H1 (cell line): ENCODE measurements at regions not wholly inside any gene's neighbourhood (a gene's known extent, or its start where the extent isn't known, plus 50 kb on each side); places are given as distances from the start of the nearest gene placed in this dataset.

Experiments used
- CTCF ChIA-PET: fragments of 300-600 bp; sonication (Branson Sonifier 250); formaldehyde crosslinking; loops from one replicate; lab custom pipeline; 2021; ENCODE audit not compliant: partially characterized antibody; lab: Charles Lee
- POLR2A ChIA-PET: fragments of 300-600 bp; sonication (Branson Sonifier 250); formaldehyde crosslinking; loops from one replicate; lab custom pipeline; 2021; ENCODE audit warnings: inconsistent platforms; ENCODE audit not compliant: partially characterized antibody; lab: Charles Lee
- DNase-seq, 2 experiments: peaks; one replicate each; pipeline versions ENCODE4 v3.0.0 to v3.0.0-alpha.2; 2010 to 2022; ENCODE audit warnings: low spot score in 2 of 2, low read depth in 1 of 2, mixed read lengths in 1 of 2
- FAIRE-seq: peaks from 2 replicates; lab custom pipeline; 2011; peaks lifted over from hg19 to GRCh38; lab: Jason Lieb, UNC
- H2AFZ ChIP-seq: 2 replicates; pipeline ENCODE4 v1.8.1; 2012; ENCODE audit warnings: low read length, inconsistent platforms
- H2AK5ac ChIP-seq: 2 replicates; pipeline ENCODE4 v1.6.1; 2013; ENCODE audit warnings: low read depth, low read length
- H2BK120ac ChIP-seq: replicated peaks from 2 replicates; pipeline ENCODE3; 2013; ENCODE audit warnings: low read depth, low read length, inconsistent platforms
- H2BK12ac ChIP-seq: 2 replicates; pipeline ENCODE4 v1.6.1; 2013; ENCODE audit warnings: low read depth, low read length
- H2BK15ac ChIP-seq: 2 replicates; pipeline ENCODE4 v1.6.1; 2013; ENCODE audit warnings: low read length
- H2BK20ac ChIP-seq: 2 replicates; pipeline ENCODE4 v1.6.1; 2013; ENCODE audit warnings: low read length
- H2BK5ac ChIP-seq: 2 replicates; pipeline ENCODE4 v1.6.1; 2013; ENCODE audit warnings: low read depth, low read length
- H3K14ac ChIP-seq: 2 replicates; pipeline ENCODE4 v1.6.1; 2013; ENCODE audit warnings: inconsistent platforms; ENCODE audit not compliant: insufficient read length
- H3K18ac ChIP-seq: 2 replicates; pipeline ENCODE4 v1.6.1; 2013; ENCODE audit warnings: low read length; ENCODE audit errors: extremely low read depth
- H3K23ac ChIP-seq: 2 replicates; pipeline ENCODE4 v1.6.1; 2013; ENCODE audit warnings: inconsistent platforms; ENCODE audit not compliant: insufficient read length
- H3K23me2 ChIP-seq: 2 replicates; pipeline ENCODE4 v1.6.1; 2013; ENCODE audit warnings: low read depth, low read length
- H3K27ac ChIP-seq: 2 replicates; pipeline ENCODE4 v1.6.1; 2011; ENCODE audit warnings: low read depth, low read length, inconsistent platforms
- H3K27me3 ChIP-seq, 4 experiments: replicated peaks in 1 of 4; 1 replicate in 1 of 4; 2 replicates in 3 of 4; pipeline versions ENCODE4 v1.6.1 to v1.8.1; 2011 to 2013; ENCODE audit warnings: low read length in 3 of 4, mild to moderate bottlenecking in 3 of 4, inconsistent platforms in 2 of 4, mixed read lengths in 2 of 4, moderate library complexity in 1 of 4; ENCODE audit not compliant: control insufficient read depth in 3 of 4, insufficient read depth in 3 of 4; ENCODE audit errors: extremely low read depth in 1 of 4
- H3K36me3 ChIP-seq, 4 experiments: 2 replicates each; pipeline versions ENCODE4 v1.6.1 to v1.8.1; 2011 to 2013; ENCODE audit warnings: mild to moderate bottlenecking in 4 of 4, low read length in 3 of 4, moderate library complexity in 2 of 4, control low read depth in 1 of 4, inconsistent platforms in 1 of 4; ENCODE audit not compliant: insufficient read depth in 4 of 4, control insufficient read depth in 2 of 4
- H3K4ac ChIP-seq: replicated peaks from 2 replicates; pipeline ENCODE3; 2013; ENCODE audit warnings: low read length, low read depth, mixed read lengths, inconsistent platforms; ENCODE audit not compliant: insufficient read length
- H3K4me1 ChIP-seq, 4 experiments: replicated peaks in 1 of 4; 1 replicate in 1 of 4; 2 replicates in 3 of 4; pipeline versions ENCODE4 v1.6.1 to v1.8.1; 2011 to 2013; ENCODE audit warnings: low read length in 3 of 4, inconsistent platforms in 2 of 4, mixed read lengths in 1 of 4; ENCODE audit not compliant: insufficient read depth in 4 of 4, control insufficient read depth in 3 of 4
- H3K4me2 ChIP-seq, 2 experiments: 2 replicates each; pipeline versions ENCODE4 v1.6.1 to v1.8.1; 2011 to 2013; ENCODE audit warnings: low read depth in 2 of 2, low read length in 2 of 2, control low read depth in 1 of 2, inconsistent platforms in 1 of 2, mild to moderate bottlenecking in 1 of 2; ENCODE audit not compliant: insufficient read depth in 1 of 2
- H3K4me3 ChIP-seq, 4 experiments: fragments of 200-600, 300-600 bp in 1 of 4; sonication (generic), shearing (Covaris generic), sonication (Bioruptor Twin) in 1 of 4; 2 replicates each; pipeline versions ENCODE4 v1.5.1 to v1.8.1; 2011 to 2016; ENCODE audit warnings: low read length in 4 of 4, low read depth in 3 of 4, control low read depth in 2 of 4, inconsistent platforms in 2 of 4, mild to moderate bottlenecking in 2 of 4, mixed read lengths in 1 of 4, moderate library complexity in 1 of 4; ENCODE audit not compliant: insufficient read depth in 2 of 4; ENCODE audit errors: extremely low read depth in 1 of 4
- H3K56ac ChIP-seq: replicated peaks from 2 replicates; pipeline ENCODE3; 2013; ENCODE audit warnings: low read depth, mild to moderate bottlenecking, mixed read lengths, low read length, inconsistent platforms; ENCODE audit not compliant: insufficient read length
- H3K79me1 ChIP-seq: 2 replicates; pipeline ENCODE4 v1.6.1; 2013; ENCODE audit warnings: low read depth, low read length, control low read depth
- H3K79me2 ChIP-seq, 2 experiments: 2 replicates each; pipeline versions ENCODE4 v1.6.1 to v1.8.1; 2012 to 2013; ENCODE audit warnings: low read length in 2 of 2, mild to moderate bottlenecking in 2 of 2, inconsistent platforms in 1 of 2; ENCODE audit not compliant: insufficient read depth in 2 of 2, control insufficient read depth in 1 of 2
- H3K9ac ChIP-seq, 4 experiments: replicated peaks in 1 of 4; 1 replicate in 1 of 4; 2 replicates in 3 of 4; pipeline versions ENCODE4 v1.6.1 to v1.8.1; 2011 to 2013; ENCODE audit warnings: low read depth in 3 of 4, low read length in 3 of 4, control low read depth in 2 of 4, mild to moderate bottlenecking in 2 of 4, moderate library complexity in 2 of 4, inconsistent platforms in 1 of 4; ENCODE audit errors: extremely low read depth in 1 of 4
- H3K9me3 ChIP-seq, 2 experiments: 2 replicates each; pipeline versions ENCODE4 v1.6.1 to v1.8.1; 2012 to 2013; ENCODE audit warnings: mild to moderate bottlenecking in 2 of 2, moderate library complexity in 2 of 2, control low read depth in 1 of 2, inconsistent platforms in 1 of 2, low read depth in 1 of 2, low read length in 1 of 2, mixed read lengths in 1 of 2; ENCODE audit not compliant: insufficient read depth in 2 of 2
- H4K20me1 ChIP-seq, 2 experiments: replicated peaks in 1 of 2; 2 replicates each; pipeline versions ENCODE3 to v1.8.1; 2011 to 2013; ENCODE audit warnings: inconsistent platforms in 2 of 2, low read length in 2 of 2, mild to moderate bottlenecking in 1 of 2; ENCODE audit not compliant: insufficient read depth in 2 of 2, control insufficient read depth in 1 of 2
- H4K5ac ChIP-seq: 2 replicates; pipeline ENCODE4 v1.6.1; 2013; ENCODE audit warnings: low read length, low read depth, mixed read lengths, inconsistent platforms; ENCODE audit not compliant: insufficient read length
- H4K8ac ChIP-seq: 2 replicates; pipeline ENCODE4 v1.8.0; 2013; ENCODE audit warnings: mild to moderate bottlenecking, moderate library complexity, low read length, inconsistent platforms; ENCODE audit not compliant: insufficient read depth; ENCODE audit errors: extremely low read depth
- H4K91ac ChIP-seq: replicated peaks from 2 replicates; pipeline ENCODE3; 2013; ENCODE audit warnings: low read length, mixed read lengths, inconsistent platforms; ENCODE audit not compliant: insufficient read length
- BACH1 ChIP-seq: IDR thresholded peaks from 2 replicates; pipeline ENCODE4 v1.6.1; 2012; ENCODE audit warnings: low read length, improper control_type of control experiment
- FOSL1 ChIP-seq: IDR thresholded peaks from 2 replicates; pipeline ENCODE4 v1.6.1; 2011; ENCODE audit warnings: mild to moderate bottlenecking, low read depth, low read length, moderate library complexity; ENCODE audit not compliant: insufficient read depth
- TAF1 ChIP-seq: IDR thresholded peaks from 2 replicates; pipeline ENCODE4 v1.6.1; 2011; ENCODE audit warnings: mild to moderate bottlenecking, low read depth, low read length
- WGBS, 2 experiments: shearing (Covaris generic) in 1 of 2; methylation state at CpG; one replicate each; pipeline versions ENCODE4 v1.1.6 to v1.1.7; 2013 to 2015; ENCODE audit warnings: low lambda C conversion rate in 2 of 2, mixed read lengths in 2 of 2, inconsistent platforms in 1 of 2, low coverage in 1 of 2, missing lambda C conversion rate in 1 of 2; ENCODE audit not compliant: insufficient replicate concordance in 2 of 2, insufficient coverage in 1 of 2, insufficient read length in 1 of 2; ENCODE audit errors: extremely low coverage in 1 of 2, missing lambda C conversion rate in 1 of 2; 5-methylcytosine and 5-hydroxymethylcytosine counted together

GRCh38 chr21:20644552-20644951, 353.7 kb upstream of the NCAM2 start:
- no peaks in the 10 kb centered on the region for H3K36me3 ChIP-seq
- H4K8ac ChIP-seq = no peak overlapping the region
- H3K4me3 ChIP-seq = no peak overlapping the region
- H2BK15ac ChIP-seq = no peak overlapping the region
- peaks cover 7 to 13% of the 10 kb centered on the region in 2 experiments; a peak in 3 of 4 replicates for H3K9me3 ChIP-seq
- H4K5ac ChIP-seq = no peak overlapping the region
- H4K91ac ChIP-seq = no peak overlapping the region
- H2AK5ac ChIP-seq = no peak overlapping the region
- no peaks in the 10 kb centered on the region for H3K27me3 ChIP-seq
- no peak overlapping the region for H3K27ac ChIP-seq
- no peak overlapping the region for H3K56ac ChIP-seq
- no peak overlapping the region for H3K14ac ChIP-seq
- H3K79me2 ChIP-seq = no peaks in the 10 kb centered on the region
- ChIA-PET POLR2A (no interaction called here), CTCF (interaction anchor here (0.5 kb wide), 1 partner anchor 508 kb away, joined by 3 read pairs; no protein-coding TSS in a partner anchor)
- no peaks in the 10 kb centered on the region for H4K20me1 ChIP-seq
- DNase-seq (no peak), FAIRE-seq (no peak)
- no peak overlapping the region for H3K9ac ChIP-seq
- no peak overlapping the region for H2BK12ac ChIP-seq
- H3K23ac ChIP-seq = no peak overlapping the region
- no peak overlapping the region for H3K4ac ChIP-seq
- H3K79me1 ChIP-seq = no peaks in the 10 kb centered on the region
- H2BK20ac ChIP-seq = no peak overlapping the region
- H2BK5ac ChIP-seq = no peak overlapping the region
- WGBS, 2 experiments = 88% methylated on average over 2 of the region's 2 CpGs; no CpG with 5 or more reads in 1 of the 2 experiments
- no peak overlapping the region for H3K4me2 ChIP-seq
- no peak overlapping the region for H2BK120ac ChIP-seq
- no peak overlapping the region for H2AFZ ChIP-seq
- H3K23me2 ChIP-seq = no peaks in the 10 kb centered on the region
- no peak overlapping the region for H3K18ac ChIP-seq
- no peaks in the 10 kb centered on the region for H3K4me1 ChIP-seq
- no peak for TF ChIP-seq BACH1
- no peak for TF ChIP-seq TAF1
- no peak for TF ChIP-seq FOSL1
